ENCODE measurements at regions not wholly inside any gene's neighbourhood (a gene's known extent, or its start where the extent isn't known, plus 50 kb on each side); places are given as distances from the start of the nearest gene placed in this dataset.

- no peak for TF ChIP-seq CTCF (IDR thresholded peaks at IDR 0.05; ENCODE audit: borderline replicate concordance, extremely low read depth, low read length, poor library complexity, severe bottlenecking)
- TF ChIP-seq EZH2 (IDR thresholded peaks at IDR 0.05; ENCODE audit: borderline replicate concordance, low read depth, low read length, severe bottlenecking): no peak
These were observed 84.2 kb upstream of the UXS1 start for GRCh38 chr2:106278112-106278876.
